ENCODE measurements at regions not wholly inside any gene's neighbourhood (a gene's known extent, or its start where the extent isn't known, plus 50 kb on each side); places are given as distances from the start of the nearest gene placed in this dataset.
A peak's percentile ranks its signal among the peaks of the same experiment; 100 is the strongest.

GRCh38 chr3:66851894-66852613, 146.1 kb upstream of the KBTBD8 start:
- DNase-seq (no peak), ATAC-seq (no peak)
- ChIA-PET POLR2A (no interaction called here), CTCF (interaction anchor here (0.6 kb wide), 1 partner anchor 263 kb away, joined by 3 read pairs; no protein-coding TSS in a partner anchor)
- peaks cover 1% of the 10 kb centered on the region for H3K9me3 Mint-ChIP-seq
- no peaks in the 10 kb centered on the region for H3K4me1 Mint-ChIP-seq (ENCODE audit: low read depth)
- H3K27ac Mint-ChIP-seq = no peak overlapping the region
- no peak for TF ChIP-seq CTCF (IDR thresholded peaks at IDR 0.05)
- H3K36me3 Mint-ChIP-seq (ENCODE audit: low read depth) = no peaks in the 10 kb centered on the region
- intact Hi-C loops (cut with micrococcal nuclease) = no loop called here
- no peak overlapping the region for H3K4me3 Mint-ChIP-seq
- H3K27me3 Mint-ChIP-seq = peaks cover 7% of the 10 kb centered on the region

- H3K27me3 Mint-ChIP-seq = peaks cover 7% of the 10 kb centered on the region
- no peak overlapping the region for H3K4me3 Mint-ChIP-seq
- no peak overlapping the region for H3K27ac Mint-ChIP-seq
- TF ChIP-seq CTCF (IDR thresholded peaks at IDR 0.05) = no peak
- no peak for DNase-seq
- intact Hi-C loops (cut with micrococcal nuclease) = no loop called here
- H3K9me3 Mint-ChIP-seq = no peaks in the 10 kb centered on the region
- no peak for ATAC-seq
- ChIA-PET CTCF (no interaction called here), POLR2A (no interaction called here)
- no peaks in the 10 kb centered on the region for H3K36me3 Mint-ChIP-seq (ENCODE audit: low read depth)
- no peaks in the 10 kb centered on the region for H3K4me1 Mint-ChIP-seq (ENCODE audit: low read depth)
These were observed 143.4 kb upstream of the KBTBD8 start for GRCh38 chr3:66854601-66855151.

- Mint-ChIP-seq H3K4me3 (no peak overlapping the region), H3K9me3 (no peaks in the 10 kb centered on the region), H3K27ac (no peak overlapping the region), H3K36me3 (ENCODE audit: low read depth) (no peaks in the 10 kb centered on the region), H3K4me1 (ENCODE audit: low read depth) (no peaks in the 10 kb centered on the region), H3K27me3 (peaks cover 7% of the 10 kb centered on the region)
- intact Hi-C loops (cut with micrococcal nuclease) = no loop called here
- ATAC-seq (no peak), DNase-seq (peak; percentile 4)
- CTCF ChIA-PET = interaction anchor here (1.1 kb wide), 1 partner anchor 35 kb away, joined by 4 read pairs; no protein-coding TSS in a partner anchor
- TF ChIP-seq CTCF (IDR thresholded peaks at IDR 0.05) = no peak
- POLR2A ChIA-PET = no interaction called here
These were observed 141.6 kb upstream of the KBTBD8 start for GRCh38 chr3:66856533-66856932.

- no peaks in the 10 kb centered on the region for H3K9me3 Mint-ChIP-seq
- H3K4me1 Mint-ChIP-seq (ENCODE audit: low read depth) = no peaks in the 10 kb centered on the region
- POLR2A ChIA-PET = interaction anchor here (0.7 kb wide), 1 partner anchor 1851 kb away, joined by 3 read pairs; no protein-coding TSS in a partner anchor
- H3K27ac Mint-ChIP-seq = no peak overlapping the region
- CTCF ChIA-PET = no interaction called here
- no peak overlapping the region for H3K4me3 Mint-ChIP-seq
- H3K27me3 Mint-ChIP-seq = peaks cover 5% of the 10 kb centered on the region
- no peak for DNase-seq
- ATAC-seq = no peak
- no peaks in the 10 kb centered on the region for H3K36me3 Mint-ChIP-seq (ENCODE audit: low read depth)
- intact Hi-C loops (cut with micrococcal nuclease) = no loop called here
- TF ChIP-seq CTCF (IDR thresholded peaks at IDR 0.05) = no peak
These were observed 139.3 kb upstream of the KBTBD8 start for GRCh38 chr3:66858656-66859381.

GRCh38 chr3:66860771-66861170, 137.3 kb upstream of the KBTBD8 start:
- no peaks in the 10 kb centered on the region for H3K4me1 Mint-ChIP-seq (ENCODE audit: low read depth)
- POLR2A ChIA-PET = no interaction called here
- H3K9me3 Mint-ChIP-seq = no peaks in the 10 kb centered on the region
- no peaks in the 10 kb centered on the region for H3K36me3 Mint-ChIP-seq (ENCODE audit: low read depth)
- no peak for ATAC-seq
- no peak overlapping the region for H3K27ac Mint-ChIP-seq
- H3K4me3 Mint-ChIP-seq = no peak overlapping the region
- no peaks in the 10 kb centered on the region for H3K27me3 Mint-ChIP-seq
- no peak for DNase-seq
- intact Hi-C loops (cut with micrococcal nuclease) = no loop called here
- no peak for TF ChIP-seq CTCF (IDR thresholded peaks at IDR 0.05)
- CTCF ChIA-PET = no interaction called here

Data from activated CD8-positive, alpha-beta T cell treated with anti-CD3 and anti-CD28 coated beads for 36 hours (primary cell).